Activated T-helper 1 cell treated with anti-CD3 and anti-CD28 coated beads, Interleukin-12 subunit alpha, Interleukin-12 subunit beta, Interleukin-2, Interleukin-4 antibody, amounts not matched to agents 30 ng/mL and 10 ng/mL and 1 ng/mL, durations not matched to agents 14 hours and 24 hours and 36 hours (primary cell): ENCODE measurements at regions not wholly inside any gene's neighbourhood (a gene's known extent, or its start where the extent isn't known, plus 50 kb on each side); places are given as distances from the start of the nearest gene placed in this dataset.

Experiments
- DNase-seq: peaks from one replicate; pipeline ENCODE4 v3.0.0; 2021; ENCODE audit warnings: low spot score
- H3K27ac Mint-ChIP-seq: one replicate; pipeline ENCODE4 v1.8.0; 2021; ENCODE audit warnings: mild to moderate bottlenecking, mixed read lengths
- H3K27me3 Mint-ChIP-seq: one replicate; pipeline ENCODE4 v1.8.0; 2022; ENCODE audit warnings: mild to moderate bottlenecking, moderate library complexity, mixed read lengths; ENCODE audit not compliant: insufficient read depth
- H3K36me3 Mint-ChIP-seq: one replicate; pipeline ENCODE4 v1.8.0; 2021; ENCODE audit warnings: low read depth, mixed read lengths
- H3K4me1 Mint-ChIP-seq: one replicate; pipeline ENCODE4 v1.8.0; 2021; ENCODE audit warnings: low read depth, mixed read lengths
- H3K4me3 Mint-ChIP-seq: one replicate; pipeline ENCODE4 v1.8.0; 2021; ENCODE audit warnings: mild to moderate bottlenecking, moderate library complexity, mixed read lengths
- H3K9me3 Mint-ChIP-seq: one replicate; pipeline ENCODE4 v1.8.0; 2021; ENCODE audit warnings: mixed read lengths
- intact Hi-C: fragments of 100-400 bp; cut with micrococcal nuclease; formaldehyde crosslinking; loops from one replicate; pipeline ENCODE4 v1.15.1; 2024

DNA sequence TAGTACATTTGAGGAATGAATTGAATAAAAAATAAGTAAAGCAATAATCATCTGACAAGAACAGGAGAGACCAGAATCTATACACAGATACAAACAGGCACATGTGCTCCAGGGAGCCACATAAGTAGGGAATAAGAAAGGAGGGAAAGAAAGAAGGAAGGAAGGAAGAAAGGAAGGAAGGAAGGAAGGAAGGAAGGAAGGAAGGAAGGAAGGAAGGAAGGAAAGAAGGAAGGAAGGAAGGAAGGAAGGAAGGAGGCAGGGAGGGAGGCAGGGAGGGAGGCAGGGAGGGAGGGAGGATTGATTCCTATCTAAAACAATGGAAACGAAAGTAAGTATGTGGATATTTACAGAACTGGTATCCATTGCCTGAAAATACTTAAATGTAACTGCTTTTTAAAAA, 475.8 kb downstream of the NLGN4X start:
- Mint-ChIP-seq H3K27ac (no peak overlapping the region), H3K36me3 (no peaks in the 10 kb centered on the region), H3K9me3 (peaks cover 4% of the 10 kb centered on the region), H3K27me3 (no peaks in the 10 kb centered on the region), H3K4me1 (no peaks in the 10 kb centered on the region), H3K4me3 (no peak overlapping the region)
- DNase-seq = no peak
- intact Hi-C loops = no loop called here

DNA sequence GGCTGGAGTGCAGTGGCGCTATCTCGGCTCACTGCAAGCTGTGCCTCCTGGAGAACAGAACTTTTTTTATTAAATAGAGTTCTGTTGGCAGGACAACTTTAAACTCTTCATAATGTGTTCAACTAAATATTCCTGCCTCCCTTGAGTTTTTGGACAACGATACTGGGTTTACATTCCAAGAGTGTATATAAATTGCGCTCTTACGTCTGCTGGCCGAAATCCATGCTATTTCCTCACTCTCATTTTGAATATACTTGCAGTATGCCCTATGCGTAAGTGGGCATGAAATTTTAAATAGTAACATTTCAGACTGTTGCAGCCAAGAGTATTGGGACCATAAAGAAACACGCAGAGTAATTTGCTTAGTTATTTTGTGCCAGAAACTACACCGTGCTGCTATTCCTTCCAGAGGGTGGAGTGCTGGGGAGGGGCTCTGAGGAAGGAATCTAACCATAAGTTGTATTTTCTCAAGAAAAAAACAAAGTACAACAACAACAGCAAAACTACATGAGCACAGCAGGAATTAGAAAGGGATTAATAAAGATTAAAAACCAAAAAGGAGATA, 480.0 kb downstream of the NLGN4X start:
- Mint-ChIP-seq H3K27ac (no peak overlapping the region), H3K4me3 (no peak overlapping the region), H3K4me1 (no peaks in the 10 kb centered on the region), H3K27me3 (no peaks in the 10 kb centered on the region), H3K9me3 (no peaks in the 10 kb centered on the region), H3K36me3 (no peaks in the 10 kb centered on the region)
- intact Hi-C loops = no loop called here
- DNase-seq = no peak

DNA sequence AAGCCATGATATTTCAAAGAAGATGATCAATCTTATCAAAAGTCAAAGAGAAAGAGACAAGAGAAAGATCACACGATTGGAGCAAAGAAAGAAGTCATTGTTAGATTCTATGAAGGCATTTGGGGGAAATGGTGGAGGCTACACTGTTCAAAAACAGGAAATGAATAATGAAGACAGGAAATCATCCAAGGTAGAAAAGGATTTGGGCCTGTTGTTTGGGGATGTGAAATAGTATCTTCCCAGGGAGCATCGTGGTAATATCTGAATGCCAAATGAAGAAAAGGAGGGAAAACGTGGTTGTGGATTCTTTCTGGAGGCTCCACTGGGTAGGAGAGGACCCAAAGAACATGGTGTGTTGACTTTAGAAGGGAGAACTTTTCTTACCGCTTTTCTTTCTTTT, 482.4 kb downstream of the NLGN4X start:
- Mint-ChIP-seq H3K27me3 (no peaks in the 10 kb centered on the region), H3K36me3 (no peaks in the 10 kb centered on the region), H3K4me3 (no peak overlapping the region), H3K4me1 (no peaks in the 10 kb centered on the region), H3K27ac (no peak overlapping the region), H3K9me3 (no peaks in the 10 kb centered on the region)
- intact Hi-C loops = no loop called here
- no peak for DNase-seq

DNA sequence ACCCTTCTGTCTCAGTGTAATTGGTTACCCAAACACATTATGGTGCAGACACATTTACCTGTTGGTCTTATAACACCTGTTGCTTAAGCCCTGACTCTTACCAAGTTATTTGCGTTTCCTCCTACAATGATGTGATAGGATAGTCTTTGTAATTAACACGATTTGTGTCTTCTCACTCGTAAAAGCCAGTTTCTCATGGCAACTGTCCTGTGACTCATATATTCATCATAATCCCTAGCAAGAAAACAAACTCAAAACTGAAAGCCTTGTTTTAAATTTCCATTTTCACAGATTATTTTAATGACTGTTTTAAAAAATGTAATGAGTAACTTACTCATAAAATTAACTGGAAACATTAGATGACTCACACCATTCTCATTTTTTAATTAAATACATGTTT, 495.2 kb downstream of the NLGN4X start:
- Mint-ChIP-seq H3K27me3 (no peaks in the 10 kb centered on the region), H3K9me3 (no peaks in the 10 kb centered on the region), H3K36me3 (no peaks in the 10 kb centered on the region), H3K4me3 (no peak overlapping the region), H3K4me1 (no peaks in the 10 kb centered on the region), H3K27ac (no peak overlapping the region)
- DNase-seq = no peak
- intact Hi-C loops = no loop called here

DNA sequence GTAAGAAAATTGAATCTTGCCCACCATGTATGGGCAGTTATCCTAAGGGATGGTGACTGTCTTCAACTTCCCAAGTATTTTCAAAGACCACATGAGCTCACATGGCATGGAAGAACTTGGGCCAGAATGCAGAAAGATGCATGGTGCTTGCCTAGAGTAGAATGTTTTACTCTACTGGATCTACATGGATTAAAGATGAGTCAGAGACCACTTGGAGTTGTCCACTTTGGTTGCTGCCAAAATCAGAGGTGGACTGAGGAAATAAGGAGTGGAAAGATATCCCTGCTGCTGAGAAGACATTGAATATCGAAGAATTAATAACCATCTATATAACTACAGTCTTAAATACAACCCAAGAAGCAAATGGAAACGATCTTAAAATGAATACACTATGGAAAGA, 498.1 kb downstream of the NLGN4X start:
- Mint-ChIP-seq H3K27ac (no peak overlapping the region), H3K4me3 (no peak overlapping the region), H3K4me1 (no peaks in the 10 kb centered on the region), H3K27me3 (no peaks in the 10 kb centered on the region), H3K36me3 (no peaks in the 10 kb centered on the region), H3K9me3 (no peaks in the 10 kb centered on the region)
- DNase-seq = no peak
- intact Hi-C loops = no loop called here

DNA sequence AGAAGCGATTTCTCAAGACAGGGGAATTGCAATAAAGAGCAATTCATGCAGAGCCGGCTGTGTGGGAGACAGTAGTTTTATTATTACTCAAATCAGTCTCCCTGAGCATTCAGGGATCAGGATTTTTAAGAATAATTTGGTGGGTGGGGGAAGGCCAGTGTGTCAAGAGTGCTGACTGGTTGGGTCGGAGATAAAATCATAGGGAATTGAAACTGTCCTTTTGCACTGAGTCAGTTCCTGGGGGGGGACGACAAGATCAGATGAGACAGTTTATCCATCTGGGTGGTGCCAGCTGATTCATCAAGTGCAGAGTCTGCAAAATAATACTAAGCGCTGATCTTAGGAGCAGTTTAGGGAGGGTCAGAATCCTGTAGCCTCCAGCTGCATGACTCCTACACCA, 502.4 kb downstream of the NLGN4X start:
- Mint-ChIP-seq H3K4me3 (no peak overlapping the region), H3K9me3 (no peaks in the 10 kb centered on the region), H3K36me3 (no peaks in the 10 kb centered on the region), H3K27me3 (no peaks in the 10 kb centered on the region), H3K27ac (no peak overlapping the region), H3K4me1 (no peaks in the 10 kb centered on the region)
- DNase-seq = no peak
- intact Hi-C loops = no loop called here

DNA sequence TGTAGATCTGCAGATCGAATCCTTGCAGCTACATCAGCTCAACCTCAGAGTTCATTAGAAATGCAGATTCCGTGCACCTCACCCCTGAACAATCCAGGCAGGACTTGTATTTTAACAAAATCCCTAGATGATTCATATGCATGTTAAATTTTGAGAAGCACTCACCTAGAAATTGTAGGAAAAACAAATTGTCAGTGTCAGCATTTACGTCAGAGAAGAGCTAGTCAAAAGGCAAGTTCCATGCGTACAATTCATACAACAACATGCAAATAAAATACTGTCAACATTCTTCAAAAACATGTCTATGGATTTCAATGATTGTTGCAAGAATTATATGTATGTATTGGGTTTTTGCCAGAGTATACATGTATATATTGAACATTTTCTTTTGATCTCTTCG, 504.5 kb downstream of the NLGN4X start:
- no peaks in the 10 kb centered on the region for H3K4me1 Mint-ChIP-seq
- no peak for DNase-seq
- no peak overlapping the region for H3K27ac Mint-ChIP-seq
- no peak overlapping the region for H3K4me3 Mint-ChIP-seq
- H3K27me3 Mint-ChIP-seq = no peaks in the 10 kb centered on the region
- no peaks in the 10 kb centered on the region for H3K36me3 Mint-ChIP-seq
- intact Hi-C loops = no loop called here
- no peaks in the 10 kb centered on the region for H3K9me3 Mint-ChIP-seq

DNA sequence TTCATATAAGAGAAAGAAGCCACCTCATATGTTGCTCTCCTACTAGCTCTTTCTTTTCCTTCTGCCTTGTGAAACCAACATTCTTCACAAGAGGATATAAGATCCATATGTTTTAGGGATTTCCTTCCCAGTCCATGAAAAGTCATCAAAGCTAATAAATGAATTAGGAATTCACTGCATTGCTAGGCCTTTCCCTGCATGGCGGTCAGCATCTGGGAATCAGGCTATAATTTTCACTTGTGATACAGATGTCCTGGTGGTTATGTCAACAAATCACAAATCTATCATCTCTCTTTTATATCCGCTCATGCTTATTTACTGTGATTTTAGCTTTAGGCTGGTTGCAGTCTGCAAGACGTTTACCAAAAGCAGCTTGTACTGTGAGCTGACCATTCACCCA, 510.0 kb downstream of the NLGN4X start:
- no peaks in the 10 kb centered on the region for H3K36me3 Mint-ChIP-seq
- intact Hi-C loops = no loop called here
- no peaks in the 10 kb centered on the region for H3K27me3 Mint-ChIP-seq
- no peaks in the 10 kb centered on the region for H3K4me1 Mint-ChIP-seq
- no peak overlapping the region for H3K27ac Mint-ChIP-seq
- no peak for DNase-seq
- H3K9me3 Mint-ChIP-seq = no peaks in the 10 kb centered on the region
- no peak overlapping the region for H3K4me3 Mint-ChIP-seq

DNA sequence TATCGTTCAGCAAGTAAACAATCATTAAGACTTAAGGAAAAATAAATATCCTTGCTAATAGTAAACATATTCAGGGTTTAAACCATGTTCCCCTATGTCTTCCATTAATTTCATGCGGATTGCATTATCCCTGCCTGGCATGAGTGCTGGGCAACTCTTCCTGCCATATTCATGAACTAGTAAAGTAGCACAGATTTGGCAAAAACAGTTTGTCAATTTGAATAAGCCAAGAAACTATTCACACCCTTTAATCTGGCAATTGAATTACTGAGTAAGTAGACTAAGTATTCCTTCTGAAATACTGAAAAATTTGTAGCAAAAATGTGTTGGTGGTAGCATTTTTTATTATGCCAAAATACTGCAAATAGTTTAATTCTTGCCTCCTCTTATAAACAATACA, 512.0 kb downstream of the NLGN4X start:
- H3K27ac Mint-ChIP-seq = no peak overlapping the region
- no peak overlapping the region for H3K4me3 Mint-ChIP-seq
- H3K4me1 Mint-ChIP-seq = no peaks in the 10 kb centered on the region
- H3K27me3 Mint-ChIP-seq = no peaks in the 10 kb centered on the region
- no peak for DNase-seq
- intact Hi-C loops = no loop called here
- H3K36me3 Mint-ChIP-seq = no peaks in the 10 kb centered on the region
- no peaks in the 10 kb centered on the region for H3K9me3 Mint-ChIP-seq

DNA sequence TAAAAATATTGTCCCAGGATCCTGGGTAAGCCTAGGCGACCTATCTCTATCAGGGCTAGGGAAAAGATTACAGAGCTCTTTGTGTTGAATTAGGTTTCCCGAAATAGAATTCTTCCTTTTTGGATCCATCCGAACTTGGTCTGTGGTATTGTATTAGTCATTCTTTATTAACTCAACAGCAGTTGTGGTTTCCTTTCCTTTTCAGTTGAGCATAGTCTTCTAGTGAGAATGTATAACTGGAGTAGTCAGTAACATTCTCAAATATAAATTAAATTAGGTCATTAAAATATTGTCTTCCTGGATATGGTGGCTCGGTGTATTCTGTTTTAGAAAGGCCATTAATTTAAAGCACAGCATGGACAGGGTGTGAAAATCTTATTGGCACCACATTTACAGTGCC, 520.4 kb downstream of the NLGN4X start:
- Mint-ChIP-seq H3K4me1 (no peaks in the 10 kb centered on the region), H3K9me3 (no peaks in the 10 kb centered on the region), H3K27me3 (no peaks in the 10 kb centered on the region), H3K36me3 (no peaks in the 10 kb centered on the region), H3K27ac (no peak overlapping the region), H3K4me3 (no peak overlapping the region)
- DNase-seq = no peak
- intact Hi-C loops = no loop called here

DNA sequence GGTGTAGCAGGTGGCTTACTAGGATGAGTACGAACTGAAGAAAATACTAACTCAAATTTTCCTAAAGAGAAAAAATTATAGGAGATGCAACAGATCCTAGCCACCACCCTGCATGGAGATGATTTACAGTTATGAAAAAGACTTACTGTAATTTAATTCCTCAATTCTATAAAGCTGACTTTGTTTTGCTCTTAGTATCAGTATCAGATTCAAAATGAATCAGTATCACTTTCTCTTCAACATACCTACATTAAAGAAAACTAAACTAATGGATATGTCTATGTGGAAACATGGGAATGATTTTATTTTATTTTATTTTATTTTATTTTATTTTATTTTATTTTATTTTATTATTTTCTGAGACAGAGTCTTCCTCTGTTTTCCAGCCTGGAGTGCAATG, 525.8 kb downstream of the NLGN4X start:
- no peak for DNase-seq
- H3K27me3 Mint-ChIP-seq = no peaks in the 10 kb centered on the region
- H3K36me3 Mint-ChIP-seq = no peaks in the 10 kb centered on the region
- no peaks in the 10 kb centered on the region for H3K9me3 Mint-ChIP-seq
- H3K4me3 Mint-ChIP-seq = no peak overlapping the region
- intact Hi-C loops = no loop called here
- no peak overlapping the region for H3K27ac Mint-ChIP-seq
- no peaks in the 10 kb centered on the region for H3K4me1 Mint-ChIP-seq

DNA sequence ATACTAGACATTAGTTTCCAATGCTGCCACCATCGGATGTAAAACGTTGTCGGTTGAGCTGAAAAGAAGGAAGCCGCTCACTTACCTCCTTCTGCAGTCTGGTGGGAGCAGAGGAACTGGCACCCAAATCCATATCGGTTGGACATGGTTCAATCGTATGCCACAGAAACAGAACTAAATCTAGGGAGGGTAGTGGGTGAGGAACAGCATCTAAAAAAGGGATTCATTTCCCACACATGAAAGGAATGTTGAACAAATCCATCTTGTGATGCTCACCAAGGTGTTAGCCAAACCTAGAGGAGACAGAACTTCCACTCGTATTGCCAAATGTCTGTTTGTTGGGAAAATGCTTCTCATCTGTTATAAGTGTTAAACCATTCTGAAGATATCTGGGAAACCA, 532.7 kb downstream of the NLGN4X start:
- Mint-ChIP-seq H3K27me3 (no peaks in the 10 kb centered on the region), H3K4me1 (no peaks in the 10 kb centered on the region), H3K36me3 (no peaks in the 10 kb centered on the region), H3K27ac (no peak overlapping the region), H3K9me3 (no peaks in the 10 kb centered on the region), H3K4me3 (no peak overlapping the region)
- intact Hi-C loops = no loop called here
- no peak for DNase-seq

DNA sequence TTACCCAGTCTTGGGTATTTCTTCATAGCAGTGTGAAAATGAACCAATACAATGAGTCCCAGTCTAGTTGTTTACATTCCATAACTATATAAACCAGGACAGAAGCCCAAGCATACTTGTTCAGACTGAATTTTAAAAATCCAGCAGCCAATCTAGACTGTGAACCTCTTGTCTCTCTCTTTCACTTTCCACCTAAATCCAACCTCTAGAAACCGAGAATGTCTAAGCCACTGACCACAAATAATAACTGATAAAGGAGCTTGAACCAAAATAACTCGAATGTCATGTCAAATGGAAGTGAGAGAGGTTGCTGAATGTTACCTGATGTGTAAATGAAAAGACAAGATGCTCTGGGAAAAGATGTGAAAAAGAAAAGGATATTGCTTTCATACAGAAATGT, 544.7 kb downstream of the NLGN4X start:
- no peak for DNase-seq
- Mint-ChIP-seq H3K27ac (no peak overlapping the region), H3K36me3 (no peaks in the 10 kb centered on the region), H3K4me3 (no peak overlapping the region), H3K27me3 (no peaks in the 10 kb centered on the region), H3K9me3 (peaks cover under 1% of the 10 kb centered on the region), H3K4me1 (no peaks in the 10 kb centered on the region)
- intact Hi-C loops = no loop called here

DNA sequence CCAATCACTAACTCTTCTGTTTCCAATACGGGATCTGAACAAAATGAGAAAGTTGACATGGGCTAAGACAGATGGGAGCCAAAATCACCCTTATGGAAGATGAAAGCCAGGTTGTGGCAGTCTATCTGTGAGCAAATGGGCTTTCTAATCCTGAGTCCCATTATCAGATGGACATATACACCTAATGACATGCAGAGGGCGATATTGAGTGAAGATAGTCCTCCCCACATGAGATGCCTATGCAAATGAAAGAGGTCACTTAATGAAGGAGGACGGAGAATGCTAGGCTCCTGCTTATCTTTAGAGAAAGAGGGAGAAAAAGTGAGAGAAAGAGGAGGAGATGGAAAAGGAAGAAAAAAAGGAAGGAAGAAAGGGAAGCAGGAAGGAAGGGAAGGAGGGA, 547.5 kb downstream of the NLGN4X start:
- Mint-ChIP-seq H3K27me3 (no peaks in the 10 kb centered on the region), H3K4me3 (no peak overlapping the region), H3K9me3 (no peaks in the 10 kb centered on the region), H3K36me3 (no peaks in the 10 kb centered on the region), H3K27ac (no peak overlapping the region), H3K4me1 (no peaks in the 10 kb centered on the region)
- intact Hi-C loops = no loop called here
- no peak for DNase-seq
